KMS-11 (cell line): ENCODE measurements at regions not wholly inside any gene's neighbourhood (a gene's known extent, or its start where the extent isn't known, plus 50 kb on each side); places are given as distances from the start of the nearest gene placed in this dataset.
A peak's percentile ranks its signal among the peaks of the same experiment; 100 is the strongest.

Experiments used
- H2AFZ ChIP-seq: fragments of 200-600 bp; sonication (generic); 2 replicates; pipeline ENCODE4 v1.6.1; 2016; ENCODE audit warnings: antibody characterized with exemption, mixed run types, low read depth
- H3K27ac ChIP-seq: fragments of 200-600 bp; sonication (generic); 2 replicates; pipeline ENCODE4 v1.6.1; 2016; ENCODE audit warnings: mild to moderate bottlenecking, mixed run types
- H3K27me3 ChIP-seq: fragments of 200-600 bp; sonication (generic); 2 replicates; pipeline ENCODE4 v1.6.1; 2017; ENCODE audit warnings: mild to moderate bottlenecking, low read depth, mixed run types, moderate library complexity; ENCODE audit not compliant: insufficient read depth
- H3K36me3 ChIP-seq: fragments of 200-600 bp; sonication (generic); 2 replicates; pipeline ENCODE4 v1.6.1; 2017; ENCODE audit warnings: mild to moderate bottlenecking, mixed run types; ENCODE audit not compliant: insufficient read depth
- H3K4me1 ChIP-seq: fragments of 200-600 bp; sonication (generic); 2 replicates; pipeline ENCODE4 v1.6.1; 2016; ENCODE audit warnings: mild to moderate bottlenecking, low read depth, mixed run types; ENCODE audit not compliant: poor library complexity, severe bottlenecking
- H3K4me2 ChIP-seq: fragments of 200-600 bp; sonication (generic); 2 replicates; pipeline ENCODE4 v1.7.0; 2016; ENCODE audit warnings: mild to moderate bottlenecking, mixed run types
- H3K4me3 ChIP-seq: fragments of 200-600 bp; sonication (generic); IDR thresholded peaks from 2 replicates; pipeline ENCODE4 v1.6.1; 2017; ENCODE audit warnings: low read depth, low read length, mixed read lengths; ENCODE audit not compliant: insufficient read depth
- H3K79me2 ChIP-seq: fragments of 200-600 bp; sonication (generic); 2 replicates; pipeline ENCODE4 v1.6.1; 2016; ENCODE audit warnings: low read depth, mixed run types; ENCODE audit not compliant: insufficient read depth
- H3K9ac ChIP-seq: fragments of 200-600 bp; sonication (generic); 2 replicates; pipeline ENCODE4 v1.6.1; 2016; ENCODE audit warnings: mild to moderate bottlenecking, mixed run types
- H4K20me1 ChIP-seq: fragments of 200-600 bp; sonication (generic); 2 replicates; pipeline ENCODE4 v1.6.1; 2016; ENCODE audit warnings: mild to moderate bottlenecking, mixed run types; ENCODE audit not compliant: insufficient read depth
- CTCF ChIP-seq: fragments of 200-600 bp; sonication (generic); conservative IDR thresholded peaks from 2 replicates; pipeline ENCODE4 v1.6.1; 2017; ENCODE audit warnings: low read depth, mild to moderate bottlenecking, antibody characterized with exemption, low read length, moderate library complexity, mixed read lengths

- no peaks in the 10 kb centered on the region for H3K27me3 ChIP-seq
- H3K4me1 ChIP-seq = peaks cover 54% of the 10 kb centered on the region
- peak overlapping the region; percentile 65 for H2AFZ ChIP-seq
- H3K36me3 ChIP-seq = no peaks in the 10 kb centered on the region
- no peaks in the 10 kb centered on the region for H4K20me1 ChIP-seq
- H3K4me3 ChIP-seq = no peak overlapping the region
- peak overlapping the region; percentile 41 for H3K9ac ChIP-seq
- H3K79me2 ChIP-seq = no peaks in the 10 kb centered on the region
- H3K27ac ChIP-seq = peak overlapping the region; percentile 82
- peak overlapping the region; percentile 76 for H3K4me2 ChIP-seq
- no peak for TF ChIP-seq CTCF
Measured at GRCh38 chr11:34001557-34002064, 49.9 kb upstream of the CAPRIN1 start.

GRCh38 chr11:33999393-33999792 is 52.1 kb upstream of the CAPRIN1 start:
- H3K4me1 ChIP-seq = peaks cover 54% of the 10 kb centered on the region
- H3K27me3 ChIP-seq = no peaks in the 10 kb centered on the region
- TF ChIP-seq CTCF = no peak
- no peaks in the 10 kb centered on the region for H4K20me1 ChIP-seq
- H3K36me3 ChIP-seq = no peaks in the 10 kb centered on the region
- no peak overlapping the region for H2AFZ ChIP-seq
- H3K4me2 ChIP-seq = peak overlapping the region; percentile 76; the same call in 1 of the 2 replicates
- peak overlapping the region; percentile 8; the same call in 1 of the 2 replicates for H3K27ac ChIP-seq
- H3K9ac ChIP-seq = no peak overlapping the region
- H3K4me3 ChIP-seq = no peak overlapping the region
- H3K79me2 ChIP-seq = no peaks in the 10 kb centered on the region

GRCh38 chr11:33997584-33998251 is 53.8 kb upstream of the CAPRIN1 start:
- no peak overlapping the region for H3K27ac ChIP-seq

GRCh38 chr11:33996498-33997454 is 54.8 kb upstream of the CAPRIN1 start:
- peaks cover 47% of the 10 kb centered on the region for H3K4me1 ChIP-seq
- no peak overlapping the region for H3K9ac ChIP-seq
- no peak overlapping the region for H3K4me3 ChIP-seq
- TF ChIP-seq CTCF = peak; percentile 85
- no peaks in the 10 kb centered on the region for H3K27me3 ChIP-seq
- peak overlapping the region; percentile 62 for H2AFZ ChIP-seq
- no peaks in the 10 kb centered on the region for H3K79me2 ChIP-seq
- H3K27ac ChIP-seq = no peak overlapping the region
- H4K20me1 ChIP-seq = no peaks in the 10 kb centered on the region
- no peaks in the 10 kb centered on the region for H3K36me3 ChIP-seq
- H3K4me2 ChIP-seq = peak overlapping the region; percentile 81

More at GRCh38 chr11:33997584-33998251, 53.8 kb upstream of the CAPRIN1 start:
- H4K20me1 ChIP-seq = no peaks in the 10 kb centered on the region
- no peak overlapping the region for H3K9ac ChIP-seq
- no peaks in the 10 kb centered on the region for H3K79me2 ChIP-seq
- peak overlapping the region; percentile 62 for H2AFZ ChIP-seq
- no peaks in the 10 kb centered on the region for H3K27me3 ChIP-seq
- no peaks in the 10 kb centered on the region for H3K36me3 ChIP-seq
- peak overlapping the region; percentile 81 for H3K4me2 ChIP-seq
- H3K4me1 ChIP-seq = peaks cover 54% of the 10 kb centered on the region
- no peak overlapping the region for H3K4me3 ChIP-seq
- TF ChIP-seq CTCF = no peak
